GM20431 (cell line): ENCODE measurements at regions not wholly inside any gene's neighbourhood (a gene's known extent, or its start where the extent isn't known, plus 50 kb on each side); places are given as distances from the start of the nearest gene placed in this dataset.

Experiments used
- in situ Hi-C: fragments of 300-500 bp; cut with MseI, MboI; formaldehyde crosslinking; loops from one replicate; pipeline ENCODE4 v1.15.0; 2020; ENCODE audit warnings: low sequenced_read_pairs; ENCODE audit not compliant: unreplicated experiment

DNA sequence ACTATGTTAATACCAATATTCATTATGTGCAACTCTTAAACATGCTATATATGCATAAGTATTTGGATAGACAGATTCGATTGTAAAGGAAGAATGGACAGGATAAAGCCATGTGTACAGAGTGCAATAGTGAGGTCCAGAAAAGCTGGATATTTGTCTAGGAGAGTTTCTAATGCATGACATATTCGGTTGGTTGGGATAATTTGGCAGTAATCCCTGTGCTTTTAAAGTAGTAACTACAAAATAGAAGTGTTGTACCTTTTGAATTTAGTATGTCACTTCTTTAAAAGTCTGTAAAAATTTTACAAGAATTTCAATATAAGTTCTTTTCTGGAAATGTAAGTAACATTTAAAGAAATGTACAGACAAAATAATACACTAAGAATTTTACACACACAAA is 774.5 kb downstream of the USP25 start:
- in situ Hi-C loops: no loop called here

- in situ Hi-C loops: no loop called here
Measured at GRCh38 chr21:16504766-16505165, 775.0 kb downstream of the USP25 start.

GRCh38 chr21:16509476-16509875 is 779.7 kb downstream of the USP25 start:
- in situ Hi-C loops: no loop called here

DNA sequence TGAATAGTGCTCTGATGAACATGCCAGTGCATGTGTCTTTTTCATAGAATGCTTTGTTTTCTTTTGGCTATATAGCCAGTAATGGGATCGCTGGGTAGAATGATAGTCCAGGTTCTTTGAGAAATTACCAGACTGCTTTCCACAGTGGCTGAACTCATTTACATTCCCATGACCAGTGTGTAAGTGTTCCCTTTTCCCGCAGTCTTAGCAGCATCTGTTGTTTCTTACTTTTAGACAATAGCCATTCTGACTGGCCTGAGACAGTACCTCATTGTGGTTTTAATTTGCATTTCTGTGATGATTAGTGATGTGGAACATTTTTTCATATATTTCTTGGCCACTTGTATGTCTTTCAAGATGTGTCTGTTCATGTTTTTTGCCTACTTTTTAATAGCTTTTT is 784.5 kb downstream of the USP25 start:
- in situ Hi-C loops: no loop called here

GRCh38 chr21:16517383-16517782 is 787.6 kb downstream of the USP25 start:
- in situ Hi-C loops: no loop called here

- in situ Hi-C loops: no loop called here
Measured at GRCh38 chr21:16519036-16519435, 789.3 kb downstream of the USP25 start.

DNA sequence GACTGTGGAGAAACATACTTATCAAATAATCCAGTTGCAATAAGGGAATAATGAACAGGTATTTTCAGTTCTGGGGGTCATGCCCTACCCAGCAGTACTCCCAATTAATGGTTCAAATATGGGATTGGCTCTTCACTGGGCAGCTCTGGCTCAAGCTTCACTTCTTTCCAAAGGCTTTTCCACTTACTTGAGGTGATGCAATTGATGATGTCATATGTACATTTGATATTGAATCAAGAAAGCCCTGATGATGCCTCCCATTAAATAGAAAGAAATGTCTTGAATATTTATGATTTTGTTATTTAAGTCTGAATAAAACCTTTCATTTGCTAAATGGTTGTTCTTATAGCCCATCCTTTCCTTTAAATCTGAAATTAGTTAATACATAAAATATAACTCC is 789.9 kb downstream of the USP25 start:
- in situ Hi-C loops: no loop called here

- in situ Hi-C loops: no loop called here
Measured at GRCh38 chr21:16522548-16522947, 792.8 kb downstream of the USP25 start.

- in situ Hi-C loops: no loop called here
Measured at GRCh38 chr21:16530656-16531055, 800.9 kb downstream of the USP25 start.

DNA sequence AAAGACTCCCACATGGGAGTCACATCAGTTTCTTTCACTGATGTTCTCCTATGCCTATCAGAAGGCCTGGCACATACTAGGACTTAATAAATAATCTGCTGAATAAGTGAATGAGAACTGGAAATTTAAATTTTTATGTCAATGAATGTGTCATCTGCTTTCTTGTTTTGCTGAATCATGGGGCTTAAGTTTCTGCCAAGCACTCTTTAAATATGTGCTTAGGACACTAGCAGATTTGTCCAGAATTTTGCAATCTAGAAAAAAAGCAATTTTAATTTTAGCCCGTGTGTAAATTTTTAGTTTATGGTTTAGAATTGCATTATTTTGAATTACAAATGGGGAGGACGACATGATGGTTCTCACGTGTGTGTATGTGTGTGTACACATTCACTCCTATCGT is 803.1 kb downstream of the USP25 start:
- in situ Hi-C loops: no loop called here

GRCh38 chr21:16533692-16534407 is 804.1 kb downstream of the USP25 start:
- in situ Hi-C loops: no loop called here

DNA sequence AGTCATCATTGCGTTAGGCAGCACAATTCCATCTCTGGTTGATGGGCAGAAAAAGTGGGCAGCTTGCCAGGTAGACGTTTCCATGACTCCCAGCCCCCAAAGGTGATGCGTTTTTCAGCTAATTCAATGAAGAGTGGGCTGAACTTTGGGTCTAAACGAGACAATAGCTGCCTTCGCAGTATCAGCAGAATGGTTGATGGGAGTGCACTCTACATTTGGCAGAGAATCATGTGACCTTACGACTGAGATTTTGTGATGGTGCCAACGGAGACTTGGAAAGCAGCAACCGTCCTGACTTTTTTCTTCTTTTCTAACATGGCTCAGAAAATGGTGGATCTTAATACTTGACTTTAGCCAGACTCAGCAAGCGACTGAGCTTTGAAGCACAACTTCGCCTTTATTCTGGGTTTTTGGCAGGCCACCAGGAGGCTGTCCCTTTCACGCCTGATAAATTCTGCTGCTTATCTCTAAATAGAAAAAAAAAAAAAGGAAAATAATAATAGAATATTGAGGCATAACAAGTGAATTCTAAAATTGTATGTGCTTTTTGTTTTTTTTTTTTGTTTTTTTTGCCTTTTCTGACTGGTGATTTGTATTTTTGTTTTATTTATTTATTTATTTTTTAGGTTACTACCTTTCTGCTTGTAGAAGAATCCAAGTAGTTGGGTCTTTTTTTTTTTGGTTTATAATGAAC is 804.8 kb downstream of the USP25 start:
- in situ Hi-C loops: no loop called here

- in situ Hi-C loops: no loop called here
Measured at GRCh38 chr21:16535102-16535422, 805.3 kb downstream of the USP25 start.

DNA sequence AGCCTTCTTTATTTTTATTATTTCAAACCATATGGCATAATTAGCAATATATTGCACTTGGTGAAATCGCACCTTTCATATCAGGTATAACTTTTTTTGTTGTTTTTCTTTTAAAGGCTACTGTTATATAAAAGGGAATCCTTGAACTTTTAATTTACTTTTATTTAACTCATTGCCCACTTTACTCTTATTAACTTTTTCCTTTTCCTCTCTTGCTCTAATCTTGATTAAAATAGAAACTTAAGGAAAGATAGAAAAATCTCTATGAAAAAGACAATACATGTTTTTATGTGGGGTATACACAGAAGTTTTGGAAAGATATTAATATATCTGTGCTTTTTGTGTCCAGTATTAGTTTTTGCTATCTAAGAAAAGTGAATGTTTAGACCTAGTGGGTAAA is 805.8 kb downstream of the USP25 start:
- in situ Hi-C loops: no loop called here

DNA sequence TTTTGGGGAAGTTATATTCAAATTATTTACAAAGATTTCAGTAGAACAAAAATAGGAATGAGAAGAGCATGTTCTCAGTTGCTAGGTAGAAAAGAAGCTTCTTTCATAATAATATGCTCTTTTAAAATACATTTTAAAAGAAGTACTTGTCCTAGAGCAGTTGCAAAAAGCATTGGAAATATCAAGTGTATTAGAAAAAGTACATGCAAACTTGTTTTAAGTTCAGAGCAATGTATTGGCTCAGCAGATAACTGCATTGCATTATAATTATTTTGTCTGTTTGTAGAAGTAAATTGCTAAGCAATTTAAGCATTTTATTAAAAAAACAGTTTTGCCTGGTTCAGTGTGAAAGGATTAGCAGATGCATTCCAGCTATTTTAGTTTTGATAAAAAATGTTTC is 806.4 kb downstream of the USP25 start:
- in situ Hi-C loops: no loop called here

DNA sequence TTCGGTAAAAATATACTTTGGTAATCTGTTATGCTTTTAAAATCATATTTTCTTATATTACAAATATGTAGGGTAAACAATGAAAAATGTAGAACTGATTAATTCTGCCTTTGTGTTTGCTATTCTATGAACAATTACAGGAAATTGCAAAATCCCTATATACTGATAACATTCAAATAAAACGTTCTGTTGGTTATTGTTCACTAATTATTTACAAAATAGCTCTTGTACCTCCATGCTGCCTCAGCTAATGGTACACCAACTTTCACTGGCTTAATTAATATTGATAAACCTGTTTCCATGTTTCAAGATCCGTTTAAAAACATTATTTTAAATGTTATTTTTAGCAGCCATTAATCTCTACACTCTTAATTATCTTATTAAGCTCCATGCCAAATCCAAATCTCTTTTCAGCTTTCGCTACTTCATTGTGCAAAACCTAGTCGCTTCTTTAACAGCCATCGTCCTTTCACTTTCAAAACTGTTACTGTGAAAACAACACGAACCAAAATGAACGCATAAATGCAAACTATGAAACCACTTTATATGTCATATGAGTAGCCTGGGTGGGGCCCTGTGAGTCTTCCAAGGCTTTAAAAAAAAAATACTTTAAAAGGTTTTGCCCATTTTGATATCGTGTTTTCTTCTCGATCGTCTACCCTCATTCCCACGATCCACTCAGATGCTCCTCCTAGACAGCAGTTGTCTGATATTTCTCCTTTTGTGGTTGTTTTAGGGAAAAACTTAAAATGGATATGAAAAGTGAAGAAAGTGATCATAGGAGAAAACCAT is 807.1 kb downstream of the USP25 start:
- in situ Hi-C loops: no loop called here

DNA sequence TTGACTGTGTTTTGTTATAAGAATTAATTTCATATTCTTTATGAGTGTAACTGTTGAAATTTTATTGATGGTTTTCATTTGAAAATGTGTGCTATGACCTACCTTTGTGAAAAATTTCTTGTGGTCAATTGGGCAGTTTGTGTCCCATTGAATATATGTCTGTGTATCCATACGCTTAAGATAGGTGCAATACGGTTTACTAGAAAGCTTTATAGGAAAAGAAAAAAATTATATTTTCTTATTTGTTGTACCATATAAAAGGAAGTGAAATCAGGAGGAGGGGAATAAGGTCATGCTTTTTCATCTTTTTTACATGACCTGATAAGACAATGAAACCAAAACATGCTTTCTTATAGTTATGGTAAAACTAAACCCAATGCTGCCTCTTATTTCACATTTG is 807.7 kb downstream of the USP25 start:
- in situ Hi-C loops: no loop called here

GRCh38 chr21:16538405-16538804 is 808.6 kb downstream of the USP25 start:
- in situ Hi-C loops: no loop called here

DNA sequence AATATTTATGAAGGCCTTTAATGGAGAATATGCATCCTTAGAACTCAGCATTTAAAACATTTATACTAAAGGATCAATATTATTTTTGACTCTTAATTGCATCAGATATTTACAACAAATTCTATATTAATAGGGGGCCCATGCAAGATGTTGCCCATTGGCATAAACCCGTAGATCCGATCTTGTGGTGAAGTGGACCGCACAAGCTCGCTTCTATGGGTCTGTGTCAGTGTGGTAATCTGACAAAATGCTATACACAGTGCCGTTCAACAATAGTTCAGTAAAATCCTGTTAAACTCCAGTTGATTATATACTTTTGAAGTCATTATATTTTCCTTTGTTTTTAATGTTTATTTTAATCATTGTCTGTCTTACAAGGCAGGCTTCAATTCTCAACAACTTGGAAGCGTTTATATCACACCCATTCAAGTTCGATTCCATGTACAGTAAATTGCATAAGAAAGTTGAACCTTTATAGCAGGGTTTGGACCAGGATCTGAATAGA is 809.2 kb downstream of the USP25 start:
- in situ Hi-C loops: no loop called here

- in situ Hi-C loops: no loop called here
Measured at GRCh38 chr21:16540966-16541727, 811.4 kb downstream of the USP25 start.
